ENCODE measurements at regions not wholly inside any gene's neighbourhood (a gene's known extent, or its start where the extent isn't known, plus 50 kb on each side); places are given as distances from the start of the nearest gene placed in this dataset.
"Not testable (repeated sequence)": the region's sequence is repeated elsewhere in the genome, so short reads cannot be mapped to it uniquely, and the experiment has no call there.

GRCh38 chr5:8828596-8829322 is 717.1 kb downstream of the SEMA5A start:
- no peak for DNase-seq

GRCh38 chr5:8829323-8830029 is 716.4 kb downstream of the SEMA5A start:
- no peak for DNase-seq

- no peak for DNase-seq
Observed at GRCh38 chr5:8831251-8831650, 714.6 kb downstream of the SEMA5A start.

GRCh38 chr5:8831854-8832253 is 714.0 kb downstream of the SEMA5A start:
- DNase-seq: no peak

GRCh38 chr5:8839361-8840055 is 706.4 kb downstream of the SEMA5A start:
- no peak for DNase-seq

- DNase-seq: no peak
Observed at GRCh38 chr5:8840237-8840636, 705.6 kb downstream of the SEMA5A start.

GRCh38 chr5:8840746-8841145 is 705.1 kb downstream of the SEMA5A start:
- DNase-seq: not testable (repeated sequence)

- DNase-seq: no peak
Observed at GRCh38 chr5:8842971-8843551, 702.8 kb downstream of the SEMA5A start.

GRCh38 chr5:8843771-8844170 is 702.1 kb downstream of the SEMA5A start:
- DNase-seq: no peak

GRCh38 chr5:8844206-8844605 is 701.7 kb downstream of the SEMA5A start:
- DNase-seq: no peak

GRCh38 chr5:8844847-8845246 is 701.0 kb downstream of the SEMA5A start:
- DNase-seq: no peak

GRCh38 chr5:8845296-8845695 is 700.6 kb downstream of the SEMA5A start:
- no peak for DNase-seq

GRCh38 chr5:8848366-8848765 is 697.5 kb downstream of the SEMA5A start:
- DNase-seq: no peak

GRCh38 chr5:8848997-8849594 is 696.8 kb downstream of the SEMA5A start:
- no peak for DNase-seq

GRCh38 chr5:8851101-8851500 is 694.8 kb downstream of the SEMA5A start:
- no peak for DNase-seq

GRCh38 chr5:8857051-8857450 is 688.8 kb downstream of the SEMA5A start:
- no peak for DNase-seq

GRCh38 chr5:8861764-8862163 is 684.1 kb downstream of the SEMA5A start:
- DNase-seq: no peak

GRCh38 chr5:8864053-8864452 is 681.8 kb downstream of the SEMA5A start:
- DNase-seq: no peak

- no peak for DNase-seq
Observed at GRCh38 chr5:8865266-8865665, 680.6 kb downstream of the SEMA5A start.

- no peak for DNase-seq
Observed at GRCh38 chr5:8865686-8866374, 680.0 kb downstream of the SEMA5A start.

GRCh38 chr5:8868283-8868682 is 677.6 kb downstream of the SEMA5A start:
- DNase-seq: no peak

- no peak for DNase-seq
Observed at GRCh38 chr5:8869932-8870331, 675.9 kb downstream of the SEMA5A start.

Data from NCI-H1436 treated with DMSO at 0.1 percent for 48 hours (cell line).